Nucleus accumbens (tissue), 56 donors: ENCODE measurements at regions not wholly inside any gene's neighbourhood (a gene's known extent, or its start where the extent isn't known, plus 50 kb on each side); places are given as distances from the start of the nearest gene placed in this dataset.
"Not testable (repeated sequence)": the region's sequence is repeated elsewhere in the genome, so short reads cannot be mapped to it uniquely, and the experiment has no call there.

ENCODE experiments used
- DNase-seq, 56 donors: peaks; one replicate each; lab custom pipeline; 2025; lab: John Stamatoyannopoulos, UW

- no peak for DNase-seq
These were observed 215.2 kb upstream of the CHORDC1 start for GRCh38 chr11:90438069-90438468.

- DNase-seq, result no peak
These were observed 212.0 kb upstream of the CHORDC1 start for GRCh38 chr11:90434858-90435257.

GRCh38 chr11:90428836-90429235, 206.0 kb upstream of the CHORDC1 start:
- no peak for DNase-seq

- no peak for DNase-seq
These were observed 203.6 kb upstream of the CHORDC1 start for GRCh38 chr11:90426442-90426841.

- peak in 2 of 56 donors; percentile 0 to 2 for DNase-seq
These were observed 200.5 kb upstream of the CHORDC1 start for GRCh38 chr11:90423378-90423777.

- not testable (repeated sequence) for DNase-seq
These were observed 199.9 kb upstream of the CHORDC1 start for GRCh38 chr11:90422787-90423186.

GRCh38 chr11:90414221-90414620, 191.4 kb upstream of the CHORDC1 start:
- DNase-seq, result no peak

GRCh38 chr11:90407350-90407749, 184.5 kb upstream of the CHORDC1 start:
- DNase-seq, result no peak

GRCh38 chr11:90392692-90393091, 169.8 kb upstream of the CHORDC1 start:
- DNase-seq, result no peak

GRCh38 chr11:90391756-90392155, 168.9 kb upstream of the CHORDC1 start:
- no peak for DNase-seq

- DNase-seq, result no peak
These were observed 157.4 kb upstream of the CHORDC1 start for GRCh38 chr11:90380206-90380605.

- no peak for DNase-seq
These were observed 151.1 kb upstream of the CHORDC1 start for GRCh38 chr11:90373971-90374370.

- DNase-seq, result no peak
These were observed 141.7 kb upstream of the CHORDC1 start for GRCh38 chr11:90364527-90364926.

- no peak for DNase-seq
These were observed 140.9 kb upstream of the CHORDC1 start for GRCh38 chr11:90363739-90364138.

- no peak for DNase-seq
These were observed 132.4 kb upstream of the CHORDC1 start for GRCh38 chr11:90355200-90355599.

GRCh38 chr11:90349731-90350130, 126.9 kb upstream of the CHORDC1 start:
- no peak for DNase-seq

- no peak for DNase-seq
These were observed 121.7 kb upstream of the CHORDC1 start for GRCh38 chr11:90344546-90344945.

- no peak for DNase-seq
These were observed 120.8 kb upstream of the CHORDC1 start for GRCh38 chr11:90343673-90344072.

GRCh38 chr11:90341986-90342385, 119.1 kb upstream of the CHORDC1 start:
- DNase-seq, result no peak

GRCh38 chr11:90332415-90332814, 109.6 kb upstream of the CHORDC1 start:
- no peak for DNase-seq

GRCh38 chr11:90330632-90331031, 107.8 kb upstream of the CHORDC1 start:
- DNase-seq, result no peak

- DNase-seq, result no peak
These were observed 106.2 kb upstream of the CHORDC1 start for GRCh38 chr11:90329043-90329442.

GRCh38 chr11:90326647-90327046, 103.8 kb upstream of the CHORDC1 start:
- no peak for DNase-seq

GRCh38 chr11:90323289-90323688, 100.4 kb upstream of the CHORDC1 start:
- no peak for DNase-seq
